NOMO-1 (cell line): ENCODE measurements at regions not wholly inside any gene's neighbourhood (a gene's known extent, or its start where the extent isn't known, plus 50 kb on each side); places are given as distances from the start of the nearest gene placed in this dataset.
A peak's percentile ranks its signal among the peaks of the same experiment; 100 is the strongest.

Experiments used
- DNase-seq, 2 experiments: peaks; one replicate each; lab custom pipeline; 2025; ENCODE audit not compliant: unreplicated experiment in 2 of 2; lab: John Stamatoyannopoulos, UW

GRCh38 chr16:80427795-80428194, 113.0 kb upstream of the DYNLRB2 start:
- no peak for DNase-seq

- no peak for DNase-seq
These were observed 122.1 kb upstream of the DYNLRB2 start for GRCh38 chr16:80418517-80419355.

- no peak for DNase-seq
These were observed 123.0 kb upstream of the DYNLRB2 start for GRCh38 chr16:80417706-80418271.

GRCh38 chr16:80408014-80408413, 132.8 kb upstream of the DYNLRB2 start:
- DNase-seq: no peak

- no peak for DNase-seq
These were observed 133.4 kb upstream of the DYNLRB2 start for GRCh38 chr16:80407265-80407987.

GRCh38 chr16:80404847-80405246, 135.9 kb upstream of the DYNLRB2 start:
- DNase-seq: no peak

- no peak for DNase-seq
These were observed 136.9 kb upstream of the DYNLRB2 start for GRCh38 chr16:80403894-80404293.

GRCh38 chr16:80390871-80391489, 149.8 kb upstream of the DYNLRB2 start:
- no peak for DNase-seq

- DNase-seq: no peak
These were observed 150.7 kb upstream of the DYNLRB2 start for GRCh38 chr16:80390046-80390445.

- DNase-seq: no peak
These were observed 151.5 kb upstream of the DYNLRB2 start for GRCh38 chr16:80389338-80389737.

GRCh38 chr16:80387318-80387921, 153.4 kb upstream of the DYNLRB2 start:
- no peak for DNase-seq

GRCh38 chr16:80384862-80385261, 155.9 kb upstream of the DYNLRB2 start:
- no peak for DNase-seq

GRCh38 chr16:80380514-80380913, 160.3 kb upstream of the DYNLRB2 start:
- DNase-seq: no peak

- DNase-seq: no peak
These were observed 163.5 kb upstream of the DYNLRB2 start for GRCh38 chr16:80377096-80377956.

GRCh38 chr16:80375973-80376372, 164.8 kb upstream of the DYNLRB2 start:
- no peak for DNase-seq

- DNase-seq: no peak
These were observed 165.3 kb upstream of the DYNLRB2 start for GRCh38 chr16:80375513-80375912.

- no peak for DNase-seq
These were observed 168.5 kb upstream of the DYNLRB2 start for GRCh38 chr16:80372341-80372740.

GRCh38 chr16:80369138-80369958, 171.4 kb upstream of the DYNLRB2 start:
- DNase-seq: peak; percentile 3 to 8

GRCh38 chr16:80367037-80367658, 173.6 kb upstream of the DYNLRB2 start:
- no peak for DNase-seq
